ENCODE measurements at regions not wholly inside any gene's neighbourhood (a gene's known extent, or its start where the extent isn't known, plus 50 kb on each side); places are given as distances from the start of the nearest gene placed in this dataset.

GRCh38 chr5:88940713-88941112 lies 57.7 kb upstream of the MEF2C start:
- no peak for TF ChIP-seq CTCF (IDR thresholded peaks at IDR 0.05)
- no peak for TF ChIP-seq POLR2A (IDR thresholded peaks at IDR 0.05)
